HG02840 (cell line): ENCODE measurements at regions not wholly inside any gene's neighbourhood (a gene's known extent, or its start where the extent isn't known, plus 50 kb on each side); places are given as distances from the start of the nearest gene placed in this dataset.
"Not testable (repeated sequence)": the region's sequence is repeated elsewhere in the genome, so short reads cannot be mapped to it uniquely, and the experiment has no call there.

Experiments used
- ATAC-seq: cut with Tn5 transposase; IDR thresholded peaks from one replicate; pipeline ENCODE4 v1.9.1; 2021; ENCODE audit warnings: mild to moderate bottlenecking, moderate library complexity, moderate number of reproducible peaks; ENCODE audit not compliant: unreplicated experiment, low FRiP score

- no peak for ATAC-seq
Measured at GRCh38 chr5:120137582-120137981, 326.5 kb upstream of the PRR16 start.

- no peak for ATAC-seq
Measured at GRCh38 chr5:120139039-120139438, 325.1 kb upstream of the PRR16 start.

- no peak for ATAC-seq
Measured at GRCh38 chr5:120140501-120140900, 323.6 kb upstream of the PRR16 start.

GRCh38 chr5:120141076-120141475 is 323.0 kb upstream of the PRR16 start:
- ATAC-seq: no peak

GRCh38 chr5:120146787-120147186 is 317.3 kb upstream of the PRR16 start:
- no peak for ATAC-seq

GRCh38 chr5:120147911-120148310 is 316.2 kb upstream of the PRR16 start:
- not testable (repeated sequence) for ATAC-seq

GRCh38 chr5:120150770-120151169 is 313.3 kb upstream of the PRR16 start:
- ATAC-seq: no peak

GRCh38 chr5:120151181-120151580 is 312.9 kb upstream of the PRR16 start:
- no peak for ATAC-seq

- no peak for ATAC-seq
Measured at GRCh38 chr5:120151825-120152224, 312.3 kb upstream of the PRR16 start.

GRCh38 chr5:120152472-120152871 is 311.6 kb upstream of the PRR16 start:
- no peak for ATAC-seq

GRCh38 chr5:120152931-120153330 is 311.2 kb upstream of the PRR16 start:
- ATAC-seq: no peak

GRCh38 chr5:120153551-120153950 is 310.5 kb upstream of the PRR16 start:
- no peak for ATAC-seq

- ATAC-seq: no peak
Measured at GRCh38 chr5:120155873-120156272, 308.2 kb upstream of the PRR16 start.

GRCh38 chr5:120158211-120158610 is 305.9 kb upstream of the PRR16 start:
- no peak for ATAC-seq

GRCh38 chr5:120159155-120159554 is 304.9 kb upstream of the PRR16 start:
- no peak for ATAC-seq

- no peak for ATAC-seq
Measured at GRCh38 chr5:120160124-120160895, 303.8 kb upstream of the PRR16 start.

- no peak for ATAC-seq
Measured at GRCh38 chr5:120162321-120162720, 301.8 kb upstream of the PRR16 start.

GRCh38 chr5:120164037-120164436 is 300.1 kb upstream of the PRR16 start:
- ATAC-seq: no peak

GRCh38 chr5:120164986-120165385 is 299.1 kb upstream of the PRR16 start:
- ATAC-seq: no peak

- no peak for ATAC-seq
Measured at GRCh38 chr5:120173125-120173524, 291.0 kb upstream of the PRR16 start.

GRCh38 chr5:120174089-120174488 is 290.0 kb upstream of the PRR16 start:
- no peak for ATAC-seq

GRCh38 chr5:120181238-120181637 is 282.9 kb upstream of the PRR16 start:
- not testable (repeated sequence) for ATAC-seq

- ATAC-seq: not testable (repeated sequence)
Measured at GRCh38 chr5:120194650-120195049, 269.4 kb upstream of the PRR16 start.
